Common myeloid progenitor, CD34-positive (primary cell): ENCODE measurements at regions not wholly inside any gene's neighbourhood (a gene's known extent, or its start where the extent isn't known, plus 50 kb on each side); places are given as distances from the start of the nearest gene placed in this dataset.

ENCODE experiments used
- CTCF ChIA-PET: fragments of 350-600 bp; sonication (Branson Sonifier 250); formaldehyde crosslinking; loops from one replicate; lab custom pipeline; 2021; ENCODE audit warnings: antibody characterized with exemption; lab: Charles Lee
- POLR2A ChIA-PET: fragments of 350-600 bp; sonication (Branson Sonifier 250); formaldehyde crosslinking; loops from one replicate; lab custom pipeline; 2021; ENCODE audit warnings: antibody characterized with exemption; lab: Charles Lee
- DNase-seq, 3 donors: peaks; one replicate each; pipeline versions ENCODE4 v3.0.0 to v3.0.0-alpha.2; 2013
- H3K27ac ChIP-seq, 2 experiments: 1 replicate in 1 of 2; 2 replicates in 1 of 2; pipeline ENCODE4 v1.7.0; 2013; ENCODE audit warnings: inconsistent platforms in 2 of 2, low read length in 2 of 2, mild to moderate bottlenecking in 2 of 2, low read depth in 1 of 2, moderate library complexity in 1 of 2; ENCODE audit not compliant: severe bottlenecking in 2 of 2, insufficient read depth in 1 of 2, poor library complexity in 1 of 2
- H3K27me3 ChIP-seq, 5 experiments: replicated peaks in 2 of 5; 1 replicate in 3 of 5; 2 replicates in 2 of 5; pipeline versions ENCODE4 v1.6.1 to v1.7.0; 2013; ENCODE audit warnings: low read length in 4 of 5, mild to moderate bottlenecking in 2 of 5, moderate library complexity in 2 of 5, inconsistent platforms in 1 of 5; ENCODE audit not compliant: insufficient read depth in 5 of 5, control insufficient read depth in 4 of 5
- H3K36me3 ChIP-seq, 4 experiments: 1 replicate in 2 of 4; 2 replicates in 2 of 4; pipeline versions ENCODE4 v1.6.1 to v1.7.0; 2013; ENCODE audit warnings: low read length in 3 of 4, control low read depth in 1 of 4, mild to moderate bottlenecking in 1 of 4; ENCODE audit not compliant: control insufficient read depth in 4 of 4, insufficient read depth in 4 of 4
- H3K4me1 ChIP-seq, 4 experiments: 1 replicate in 3 of 4; 2 replicates in 1 of 4; pipeline versions ENCODE4 v1.6.1 to v1.7.1; 2013; ENCODE audit warnings: low read length in 3 of 4, mild to moderate bottlenecking in 3 of 4, control low read depth in 1 of 4, inconsistent platforms in 1 of 4, moderate library complexity in 1 of 4; ENCODE audit not compliant: control insufficient read depth in 4 of 4, insufficient read depth in 4 of 4; ENCODE audit errors: control extremely low read depth in 1 of 4
- H3K4me3 ChIP-seq, 7 experiments: 1 replicate in 4 of 7; 2 replicates in 3 of 7; pipeline versions ENCODE4 v1.5.1 to v1.7.0; 2013; ENCODE audit warnings: mild to moderate bottlenecking in 7 of 7, low read length in 6 of 7, moderate library complexity in 6 of 7, inconsistent platforms in 2 of 7, low read depth in 2 of 7, control low read depth in 1 of 7; ENCODE audit not compliant: insufficient read depth in 4 of 7, control insufficient read depth in 1 of 7; ENCODE audit errors: extremely low read depth in 1 of 7
- H3K9me3 ChIP-seq, 5 experiments: 1 replicate in 4 of 5; 2 replicates in 1 of 5; pipeline versions ENCODE4 v1.6.1 to v1.7.1; 2013; ENCODE audit warnings: low read length in 4 of 5, mild to moderate bottlenecking in 2 of 5, inconsistent platforms in 1 of 5, low read depth in 1 of 5, moderate library complexity in 1 of 5; ENCODE audit not compliant: control insufficient read depth in 4 of 5, insufficient read depth in 2 of 5; ENCODE audit errors: control extremely low read depth in 1 of 5
- WGBS: methylation state at CpG from one replicate; pipeline ENCODE4 v1.1.5; 2013; ENCODE audit not compliant: insufficient coverage; 5-methylcytosine and 5-hydroxymethylcytosine counted together

DNA sequence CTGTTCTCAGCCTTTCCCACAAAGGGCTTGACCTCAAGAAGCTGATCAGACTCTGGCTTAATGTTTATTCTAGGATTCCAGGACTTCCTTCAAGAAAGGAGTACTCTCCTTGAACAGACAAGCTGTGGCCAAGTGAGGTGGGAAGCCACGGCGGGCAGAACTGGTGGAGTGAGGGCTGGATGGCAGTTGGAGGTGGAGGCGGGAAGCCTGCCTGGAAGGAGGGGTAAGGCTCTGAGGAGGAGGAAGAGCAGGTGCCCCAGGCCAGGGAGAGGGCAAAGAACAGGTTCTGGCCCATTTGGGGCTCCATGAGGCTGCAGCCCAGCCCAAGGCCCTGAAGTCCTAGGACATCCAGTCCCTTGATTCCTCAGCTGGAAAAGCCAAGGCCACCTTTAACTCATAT is 143.9 kb downstream of the CYP26B1 start:
- Histone ChIP-seq H3K36me3 (no peaks in the 10 kb centered on the region), H3K27ac (no peak overlapping the region), H3K4me1 (no peaks in the 10 kb centered on the region), H3K27me3 (peaks cover 0 to 3% (median 0%) of the 10 kb centered on the region in 5 experiments), H3K4me3 (no peak overlapping the region), H3K9me3 (no peaks in the 10 kb centered on the region)
- ChIA-PET POLR2A (no interaction called here), CTCF (no interaction called here)
- 84% methylated on average over 3 of the region's 3 CpGs for WGBS
- no peak for DNase-seq

GRCh38 chr2:72003124-72003523 is 144.5 kb downstream of the CYP26B1 start:
- WGBS, result 86% methylated on average over 7 of the region's 8 CpGs

DNA sequence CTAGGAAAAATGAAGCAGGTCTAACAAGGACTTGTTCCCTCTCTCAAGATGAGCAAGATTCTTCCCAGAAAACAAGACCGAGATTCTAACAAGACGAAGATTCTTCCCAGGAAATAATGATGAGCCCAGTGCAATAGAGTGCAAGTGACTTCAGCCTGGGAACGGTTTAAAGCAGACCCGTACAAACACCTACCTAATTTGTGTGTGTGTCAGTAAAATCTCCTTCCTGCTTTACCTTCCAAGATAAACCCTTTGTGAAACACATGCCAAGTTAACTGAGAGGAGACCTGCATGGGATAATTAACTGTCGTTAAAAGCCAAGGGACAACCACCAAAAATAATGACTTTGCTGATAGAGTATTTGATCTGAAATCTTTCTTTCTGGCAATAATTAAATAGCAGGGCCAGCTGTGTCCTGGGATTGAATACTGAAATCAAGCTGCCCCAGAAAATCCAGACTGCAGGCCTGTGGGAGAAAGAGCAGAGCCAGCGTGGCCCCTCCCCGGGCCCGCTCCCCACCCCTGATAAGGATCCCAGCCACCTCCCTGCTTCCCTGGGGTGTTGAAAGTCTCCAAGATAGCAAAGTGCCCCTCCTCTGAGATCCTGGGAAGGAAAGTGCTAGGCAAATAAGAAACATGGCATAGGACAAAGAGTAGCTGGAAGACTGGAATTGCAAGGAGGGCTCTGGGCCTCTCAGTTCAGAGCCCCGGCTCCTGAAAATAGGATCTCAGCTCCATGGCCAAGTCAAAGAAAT is 145.5 kb downstream of the CYP26B1 start:
- Histone ChIP-seq H3K27ac (no peak overlapping the region), H3K36me3 (no peaks in the 10 kb centered on the region), H3K9me3 (no peaks in the 10 kb centered on the region), H3K4me3 (no peak overlapping the region), H3K27me3 (peaks cover 0 to 4% (median 0%) of the 10 kb centered on the region in 5 experiments), H3K4me1 (no peaks in the 10 kb centered on the region)
- 83% methylated on average over 6 of the region's 9 CpGs for WGBS
- no peak for DNase-seq
- ChIA-PET CTCF (no interaction called here), POLR2A (interaction anchor here (0.6 kb wide), 1 partner anchor 437 kb away, joined by 3 read pairs; no protein-coding TSS in a partner anchor)

More at GRCh38 chr2:72003124-72003523, 144.5 kb downstream of the CYP26B1 start:
- ChIA-PET POLR2A (no interaction called here), CTCF (no interaction called here)
- H3K27ac ChIP-seq, result no peak overlapping the region
- no peaks in the 10 kb centered on the region for H3K9me3 ChIP-seq
- H3K27me3 ChIP-seq, result peaks cover 0 to 3% (median 0%) of the 10 kb centered on the region in 5 experiments
- H3K36me3 ChIP-seq, result no peaks in the 10 kb centered on the region
- H3K4me1 ChIP-seq, result no peaks in the 10 kb centered on the region
- no peak for DNase-seq
- H3K4me3 ChIP-seq, result no peak overlapping the region

DNA sequence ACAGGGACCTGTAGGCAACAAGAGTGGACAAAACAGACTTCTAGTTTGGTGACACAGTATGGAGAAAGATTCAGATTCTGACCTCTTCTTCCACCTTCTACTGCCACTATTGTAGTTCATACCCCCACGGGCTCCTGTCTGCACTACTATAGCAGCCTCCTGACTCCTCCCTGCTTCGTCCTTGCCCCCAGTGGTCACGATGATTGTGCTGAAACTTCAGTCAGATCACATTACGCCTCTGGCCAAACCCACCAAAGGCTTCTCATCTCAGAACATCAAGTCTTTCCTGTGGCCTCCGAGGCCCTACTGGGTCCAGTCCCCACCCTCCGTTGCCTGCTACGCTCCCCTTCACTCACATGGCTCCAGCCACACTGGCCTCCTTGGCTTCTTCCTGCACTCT is 147.6 kb downstream of the CYP26B1 start:
- no peak for DNase-seq
- Histone ChIP-seq H3K27me3 (peaks cover 0 to 8% (median 0%) of the 10 kb centered on the region in 5 experiments), H3K27ac (no peak overlapping the region), H3K4me3 (no peak overlapping the region), H3K36me3 (no peaks in the 10 kb centered on the region), H3K9me3 (no peaks in the 10 kb centered on the region), H3K4me1 (no peaks in the 10 kb centered on the region)
- WGBS, result 70% methylated on average over 7 of the region's 7 CpGs
- CTCF ChIA-PET, result no interaction called here
- POLR2A ChIA-PET, result no interaction called here

DNA sequence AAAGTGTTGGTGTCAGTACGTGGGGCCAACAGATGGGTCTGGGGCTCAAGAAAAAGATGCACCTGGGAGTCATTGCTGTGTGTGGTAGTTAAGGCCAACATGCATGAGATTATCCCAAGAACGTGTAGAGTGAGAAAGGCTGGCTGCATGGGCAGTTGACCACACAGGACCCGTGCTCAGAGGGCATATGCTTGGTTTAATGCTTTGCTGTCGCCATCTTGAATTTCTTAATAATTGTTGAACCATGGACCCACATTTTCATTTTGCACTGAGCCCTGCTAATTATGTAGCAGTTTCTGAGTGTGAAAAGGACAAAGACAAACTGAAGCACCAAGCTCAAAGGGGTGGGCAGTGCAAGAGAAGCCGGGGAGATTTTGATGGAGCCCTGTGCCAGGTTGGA is 148.1 kb downstream of the CYP26B1 start:
- 94% methylated on average over 5 of the region's 5 CpGs for WGBS
- ChIA-PET POLR2A (no interaction called here), CTCF (no interaction called here)
- no peaks in the 10 kb centered on the region for H3K9me3 ChIP-seq
- no peaks in the 10 kb centered on the region for H3K36me3 ChIP-seq
- peaks cover 0 to 8% (median 0%) of the 10 kb centered on the region in 5 experiments for H3K27me3 ChIP-seq
- H3K4me3 ChIP-seq, result no peak overlapping the region
- H3K27ac ChIP-seq, result no peak overlapping the region
- DNase-seq, result no peak
- no peaks in the 10 kb centered on the region for H3K4me1 ChIP-seq

GRCh38 chr2:71997843-71998242 is 149.8 kb downstream of the CYP26B1 start:
- DNase-seq, result no peak
- no peak overlapping the region for H3K27ac ChIP-seq
- H3K4me3 ChIP-seq, result no peak overlapping the region
- H3K4me1 ChIP-seq, result no peaks in the 10 kb centered on the region
- no peaks in the 10 kb centered on the region for H3K9me3 ChIP-seq
- ChIA-PET POLR2A (no interaction called here), CTCF (no interaction called here)
- H3K27me3 ChIP-seq, result peaks cover 0 to 8% (median 0%) of the 10 kb centered on the region in 5 experiments
- no peaks in the 10 kb centered on the region for H3K36me3 ChIP-seq

- no peak overlapping the region for H3K4me3 ChIP-seq
- ChIA-PET CTCF (interaction anchor here (0.6 to 0.7 kb wide), 2 partner anchors 448 to 772 kb away, joined by 3 read pairs; no protein-coding TSS in a partner anchor), POLR2A (no interaction called here)
- no peak overlapping the region for H3K27ac ChIP-seq
- no peaks in the 10 kb centered on the region for H3K4me1 ChIP-seq
- no peaks in the 10 kb centered on the region for H3K9me3 ChIP-seq
- 79% methylated on average over 2 of the region's 3 CpGs for WGBS
- H3K36me3 ChIP-seq, result no peaks in the 10 kb centered on the region
- H3K27me3 ChIP-seq, result peaks cover 0 to 8% (median 0%) of the 10 kb centered on the region in 5 experiments
- DNase-seq, result peak in 1 of 3 donors; percentile 5
Observed at GRCh38 chr2:71995067-71995665, 152.5 kb downstream of the CYP26B1 start.
